ENCODE measurements at regions not wholly inside any gene's neighbourhood (a gene's known extent, or its start where the extent isn't known, plus 50 kb on each side); places are given as distances from the start of the nearest gene placed in this dataset.
"Not testable (repeated sequence)": the region's sequence is repeated elsewhere in the genome, so short reads cannot be mapped to it uniquely, and the experiment has no call there.

- no peak for DNase-seq (ENCODE audit: low spot score)
These were observed 403.2 kb upstream of the CDH19 start for GRCh38 chr18:67007085-67007484.

GRCh38 chr18:67001052-67001451 is 397.2 kb upstream of the CDH19 start:
- no peak for DNase-seq (ENCODE audit: low spot score)

- DNase-seq (ENCODE audit: low spot score), result no peak
These were observed 395.1 kb upstream of the CDH19 start for GRCh38 chr18:66999003-66999402.

GRCh38 chr18:66995270-66995669 is 391.4 kb upstream of the CDH19 start:
- DNase-seq (ENCODE audit: low spot score), result no peak

GRCh38 chr18:66994790-66995189 is 390.9 kb upstream of the CDH19 start:
- no peak for DNase-seq (ENCODE audit: low spot score)

GRCh38 chr18:66993492-66993891 is 389.6 kb upstream of the CDH19 start:
- DNase-seq (ENCODE audit: low spot score), result no peak

- no peak for DNase-seq (ENCODE audit: low spot score)
These were observed 387.0 kb upstream of the CDH19 start for GRCh38 chr18:66990909-66991308.

GRCh38 chr18:66979009-66979408 is 375.1 kb upstream of the CDH19 start:
- DNase-seq (ENCODE audit: low spot score), result no peak

GRCh38 chr18:66972681-66973080 is 368.8 kb upstream of the CDH19 start:
- no peak for DNase-seq (ENCODE audit: low spot score)

- no peak for DNase-seq (ENCODE audit: low spot score)
These were observed 368.1 kb upstream of the CDH19 start for GRCh38 chr18:66971960-66972359.

- no peak for DNase-seq (ENCODE audit: low spot score)
These were observed 362.3 kb upstream of the CDH19 start for GRCh38 chr18:66966171-66966570.

GRCh38 chr18:66958309-66958708 is 354.4 kb upstream of the CDH19 start:
- DNase-seq (ENCODE audit: low spot score), result no peak

- DNase-seq (ENCODE audit: low spot score), result no peak
These were observed 347.9 kb upstream of the CDH19 start for GRCh38 chr18:66951750-66952149.

- no peak for DNase-seq (ENCODE audit: low spot score)
These were observed 345.5 kb upstream of the CDH19 start for GRCh38 chr18:66949419-66949818.

- DNase-seq (ENCODE audit: low spot score), result no peak
These were observed 333.7 kb upstream of the CDH19 start for GRCh38 chr18:66937546-66937945.

- DNase-seq (ENCODE audit: low spot score), result no peak
These were observed 327.1 kb upstream of the CDH19 start for GRCh38 chr18:66931010-66931409.

- no peak for DNase-seq (ENCODE audit: low spot score)
These were observed 312.9 kb upstream of the CDH19 start for GRCh38 chr18:66916834-66917233.

- DNase-seq (ENCODE audit: low spot score), result no peak
These were observed 296.9 kb upstream of the CDH19 start for GRCh38 chr18:66900837-66901236.

- DNase-seq (ENCODE audit: low spot score), result no peak
These were observed 291.7 kb upstream of the CDH19 start for GRCh38 chr18:66895631-66896030.

- no peak for DNase-seq (ENCODE audit: low spot score)
These were observed 291.0 kb upstream of the CDH19 start for GRCh38 chr18:66894851-66895250.

- DNase-seq (ENCODE audit: low spot score), result not testable (repeated sequence)
These were observed 288.5 kb upstream of the CDH19 start for GRCh38 chr18:66892388-66892787.

- no peak for DNase-seq (ENCODE audit: low spot score)
These were observed 271.1 kb upstream of the CDH19 start for GRCh38 chr18:66874812-66875474.

- no peak for DNase-seq (ENCODE audit: low spot score)
These were observed 270.5 kb upstream of the CDH19 start for GRCh38 chr18:66874375-66874774.

- no peak for DNase-seq (ENCODE audit: low spot score)
These were observed 270.0 kb upstream of the CDH19 start for GRCh38 chr18:66873899-66874298.

GRCh38 chr18:66872277-66872676 is 268.4 kb upstream of the CDH19 start:
- DNase-seq (ENCODE audit: low spot score), result no peak

All from AG08395 (cell line).